HL-60 (cell line): ENCODE measurements at regions not wholly inside any gene's neighbourhood (a gene's known extent, or its start where the extent isn't known, plus 50 kb on each side); places are given as distances from the start of the nearest gene placed in this dataset.

Source experiments
- REST ChIP-seq: IDR thresholded peaks from 2 replicates; pipeline ENCODE4 v1.6.1; 2012; ENCODE audit warnings: low read depth; ENCODE audit not compliant: insufficient replicate concordance
- SPI1 ChIP-seq: IDR thresholded peaks from 2 replicates; pipeline ENCODE4 v1.6.1; 2012; ENCODE audit warnings: low read depth, mild to moderate bottlenecking, borderline replicate concordance
- TF ChIP-seq, protein P1 (sequence below): IDR thresholded peaks from one replicate; pipeline ENCODE4 v1.5.1; 2011; ENCODE audit warnings: low read length, control low read depth, inconsistent platforms; ENCODE audit not compliant: insufficient read depth

- TF ChIP-seq REST (no peak), SPI1 (no peak)
- TF ChIP-seq, protein P1, sequence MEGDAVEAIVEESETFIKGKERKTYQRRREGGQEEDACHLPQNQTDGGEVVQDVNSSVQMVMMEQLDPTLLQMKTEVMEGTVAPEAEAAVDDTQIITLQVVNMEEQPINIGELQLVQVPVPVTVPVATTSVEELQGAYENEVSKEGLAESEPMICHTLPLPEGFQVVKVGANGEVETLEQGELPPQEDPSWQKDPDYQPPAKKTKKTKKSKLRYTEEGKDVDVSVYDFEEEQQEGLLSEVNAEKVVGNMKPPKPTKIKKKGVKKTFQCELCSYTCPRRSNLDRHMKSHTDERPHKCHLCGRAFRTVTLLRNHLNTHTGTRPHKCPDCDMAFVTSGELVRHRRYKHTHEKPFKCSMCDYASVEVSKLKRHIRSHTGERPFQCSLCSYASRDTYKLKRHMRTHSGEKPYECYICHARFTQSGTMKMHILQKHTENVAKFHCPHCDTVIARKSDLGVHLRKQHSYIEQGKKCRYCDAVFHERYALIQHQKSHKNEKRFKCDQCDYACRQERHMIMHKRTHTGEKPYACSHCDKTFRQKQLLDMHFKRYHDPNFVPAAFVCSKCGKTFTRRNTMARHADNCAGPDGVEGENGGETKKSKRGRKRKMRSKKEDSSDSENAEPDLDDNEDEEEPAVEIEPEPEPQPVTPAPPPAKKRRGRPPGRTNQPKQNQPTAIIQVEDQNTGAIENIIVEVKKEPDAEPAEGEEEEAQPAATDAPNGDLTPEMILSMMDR, result no peak
Observed at GRCh38 chr4:120232050-120232449, 165.4 kb upstream of the MAD2L1 start.
